Activated CD4-positive, alpha-beta T cell treated with anti-CD3 and anti-CD28 coated beads for 36 hours (primary cell): ENCODE measurements at regions not wholly inside any gene's neighbourhood (a gene's known extent, or its start where the extent isn't known, plus 50 kb on each side); places are given as distances from the start of the nearest gene placed in this dataset.

Experiments
- ATAC-seq: fragments of 200-7000 bp; cut with Tn5 transposase; one replicate; pipeline ENCODE4 v1.10.0; 2021; ENCODE audit warnings: mild to moderate bottlenecking, moderate library complexity
- CTCF ChIA-PET: fragments of 350-600 bp; sonication (Branson Sonifier 250); formaldehyde crosslinking; loops from one replicate; lab custom pipeline; 2021; ENCODE audit warnings: antibody characterized with exemption; lab: Charles Lee
- POLR2A ChIA-PET: fragments of 350-600 bp; sonication (Branson Sonifier 250); formaldehyde crosslinking; loops from one replicate; lab custom pipeline; 2021; ENCODE audit warnings: antibody characterized with exemption, inconsistent platforms; lab: Charles Lee
- DNase-seq: peaks from one replicate; pipeline ENCODE4 v3.0.0-alpha.2; 2020
- H3K27ac Mint-ChIP-seq: one replicate; pipeline ENCODE4 v1.8.0; 2021; ENCODE audit warnings: mixed read lengths
- H3K27me3 Mint-ChIP-seq: one replicate; pipeline ENCODE4 v1.8.0; 2021; ENCODE audit warnings: mixed read lengths
- H3K36me3 Mint-ChIP-seq: one replicate; pipeline ENCODE4 v1.8.0; 2021; ENCODE audit warnings: low read depth, mixed read lengths
- H3K4me1 Mint-ChIP-seq: one replicate; pipeline ENCODE4 v1.8.0; 2021; ENCODE audit warnings: mixed read lengths
- H3K4me3 Mint-ChIP-seq: one replicate; pipeline ENCODE4 v1.8.0; 2021; ENCODE audit warnings: mild to moderate bottlenecking, moderate library complexity, mixed read lengths
- H3K9me3 Mint-ChIP-seq: one replicate; pipeline ENCODE4 v1.8.0; 2021; ENCODE audit warnings: low read depth, mixed read lengths
- intact Hi-C, 2 experiments: fragments of 100-400 bp; cut with DNase I in 1 of 2; cut with micrococcal nuclease in 1 of 2; formaldehyde crosslinking; loops; one replicate each; pipeline versions ENCODE4 v1.14.2 to v1.15.1; 2022 to 2024; cut with DNase I, micrococcal nuclease

- Mint-ChIP-seq H3K27me3 (no peaks in the 10 kb centered on the region), H3K9me3 (no peaks in the 10 kb centered on the region), H3K4me1 (no peaks in the 10 kb centered on the region), H3K27ac (no peak overlapping the region), H3K36me3 (no peaks in the 10 kb centered on the region), H3K4me3 (no peak overlapping the region)
- ChIA-PET POLR2A (no interaction called here), CTCF (no interaction called here)
- intact Hi-C loops: no loop called here
- no peak for DNase-seq
- no peak for ATAC-seq
These were observed 89.4 kb upstream of the ACTRT2 start for GRCh38 chr1:2931724-2932401.

GRCh38 chr1:2932671-2933350 lies 88.5 kb upstream of the ACTRT2 start:
- Mint-ChIP-seq H3K9me3 (peaks cover under 1% of the 10 kb centered on the region), H3K27ac (no peak overlapping the region), H3K4me1 (no peaks in the 10 kb centered on the region), H3K4me3 (no peak overlapping the region), H3K36me3 (no peaks in the 10 kb centered on the region), H3K27me3 (no peaks in the 10 kb centered on the region)
- intact Hi-C loops: no loop called here
- ChIA-PET POLR2A (no interaction called here), CTCF (no interaction called here)
- ATAC-seq (no peak), DNase-seq (no peak)

GRCh38 chr1:2933431-2934155 lies 87.7 kb upstream of the ACTRT2 start:
- ATAC-seq: no peak
- peaks cover 3% of the 10 kb centered on the region for H3K9me3 Mint-ChIP-seq
- no peak for DNase-seq
- H3K27me3 Mint-ChIP-seq: no peaks in the 10 kb centered on the region
- CTCF ChIA-PET: no interaction called here
- no peak overlapping the region for H3K4me3 Mint-ChIP-seq
- intact Hi-C loops: no loop called here
- no peak overlapping the region for H3K27ac Mint-ChIP-seq
- no peaks in the 10 kb centered on the region for H3K36me3 Mint-ChIP-seq
- H3K4me1 Mint-ChIP-seq: no peaks in the 10 kb centered on the region
- POLR2A ChIA-PET: no interaction called here

GRCh38 chr1:2934156-2934540 lies 87.1 kb upstream of the ACTRT2 start:
- Mint-ChIP-seq H3K27ac (no peak overlapping the region), H3K4me1 (no peaks in the 10 kb centered on the region), H3K27me3 (no peaks in the 10 kb centered on the region), H3K4me3 (no peak overlapping the region), H3K9me3 (peaks cover 3% of the 10 kb centered on the region), H3K36me3 (no peaks in the 10 kb centered on the region)
- intact Hi-C loops: no loop called here
- ChIA-PET CTCF (no interaction called here), POLR2A (no interaction called here)
- DNase-seq (no peak), ATAC-seq (no peak)

GRCh38 chr1:2934642-2935081 lies 86.6 kb upstream of the ACTRT2 start:
- no peak for ATAC-seq
- no peak overlapping the region for H3K4me3 Mint-ChIP-seq
- intact Hi-C loops: no loop called here
- DNase-seq: no peak
- H3K9me3 Mint-ChIP-seq: peaks cover 3% of the 10 kb centered on the region
- H3K4me1 Mint-ChIP-seq: no peaks in the 10 kb centered on the region
- ChIA-PET CTCF (no interaction called here), POLR2A (no interaction called here)
- H3K27me3 Mint-ChIP-seq: no peaks in the 10 kb centered on the region
- no peaks in the 10 kb centered on the region for H3K36me3 Mint-ChIP-seq
- H3K27ac Mint-ChIP-seq: no peak overlapping the region

- ATAC-seq: no peak
- Mint-ChIP-seq H3K36me3 (no peaks in the 10 kb centered on the region), H3K4me1 (no peaks in the 10 kb centered on the region), H3K27me3 (no peaks in the 10 kb centered on the region), H3K9me3 (peaks cover 3% of the 10 kb centered on the region), H3K4me3 (no peak overlapping the region), H3K27ac (no peak overlapping the region)
- DNase-seq: no peak
- ChIA-PET POLR2A (no interaction called here), CTCF (no interaction called here)
- intact Hi-C loops: no loop called here
These were observed 86.1 kb upstream of the ACTRT2 start for GRCh38 chr1:2935184-2935583.

GRCh38 chr1:2935751-2936390 lies 85.4 kb upstream of the ACTRT2 start:
- CTCF ChIA-PET: no interaction called here

GRCh38 chr1:2936559-2937515 lies 84.4 kb upstream of the ACTRT2 start:
- ATAC-seq (no peak), DNase-seq (no peak)
- no peaks in the 10 kb centered on the region for H3K4me1 Mint-ChIP-seq
- peaks cover 3% of the 10 kb centered on the region for H3K27me3 Mint-ChIP-seq
- peaks cover 7% of the 10 kb centered on the region for H3K9me3 Mint-ChIP-seq
- H3K36me3 Mint-ChIP-seq: no peaks in the 10 kb centered on the region
- no peak overlapping the region for H3K4me3 Mint-ChIP-seq
- ChIA-PET POLR2A (no interaction called here), CTCF (no interaction called here)
- no peak overlapping the region for H3K27ac Mint-ChIP-seq
- intact Hi-C loops: no loop called here

More at GRCh38 chr1:2935751-2936390, 85.4 kb upstream of the ACTRT2 start:
- no peak overlapping the region for H3K27ac Mint-ChIP-seq
- H3K4me3 Mint-ChIP-seq: no peak overlapping the region
- POLR2A ChIA-PET: no interaction called here
- ATAC-seq (no peak), DNase-seq (no peak)
- H3K9me3 Mint-ChIP-seq: peaks cover 3% of the 10 kb centered on the region
- H3K4me1 Mint-ChIP-seq: no peaks in the 10 kb centered on the region
- no peaks in the 10 kb centered on the region for H3K27me3 Mint-ChIP-seq
- no peaks in the 10 kb centered on the region for H3K36me3 Mint-ChIP-seq
- intact Hi-C loops: no loop called here

DNA sequence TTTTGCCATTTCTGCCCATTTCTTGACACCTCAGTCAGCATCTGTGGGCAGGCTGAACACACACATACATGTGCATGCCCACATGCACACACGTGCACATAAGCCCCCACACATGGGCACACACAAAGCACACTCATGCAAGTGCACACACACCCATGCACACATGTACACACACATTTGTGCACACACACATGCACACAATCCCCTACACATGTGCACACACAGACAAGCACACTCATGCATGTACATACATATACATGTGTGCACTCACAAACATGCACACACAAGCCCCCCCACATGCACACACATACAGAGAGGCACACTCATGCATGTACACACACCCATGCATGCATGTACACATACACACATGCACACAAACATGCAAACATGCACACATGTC lies 83.5 kb upstream of the ACTRT2 start:
- intact Hi-C loops: no loop called here
- Mint-ChIP-seq H3K27me3 (peaks cover 3% of the 10 kb centered on the region), H3K36me3 (no peaks in the 10 kb centered on the region), H3K27ac (no peak overlapping the region), H3K4me3 (no peak overlapping the region), H3K9me3 (peaks cover 7% of the 10 kb centered on the region), H3K4me1 (no peaks in the 10 kb centered on the region)
- no peak for ATAC-seq
- ChIA-PET POLR2A (no interaction called here), CTCF (no interaction called here)
- DNase-seq: no peak

GRCh38 chr1:2939041-2939552 lies 82.2 kb upstream of the ACTRT2 start:
- intact Hi-C loops: no loop called here
- Mint-ChIP-seq H3K4me1 (no peaks in the 10 kb centered on the region), H3K9me3 (peaks cover 7% of the 10 kb centered on the region), H3K27ac (no peak overlapping the region), H3K27me3 (peaks cover 3% of the 10 kb centered on the region), H3K36me3 (no peaks in the 10 kb centered on the region), H3K4me3 (no peak overlapping the region)
- DNase-seq (no peak), ATAC-seq (no peak)
- POLR2A ChIA-PET: no interaction called here
- CTCF ChIA-PET: no interaction called here

- intact Hi-C loops: no loop called here
- Mint-ChIP-seq H3K27ac (no peak overlapping the region), H3K27me3 (peaks cover 3% of the 10 kb centered on the region), H3K4me3 (no peak overlapping the region), H3K36me3 (no peaks in the 10 kb centered on the region), H3K4me1 (no peaks in the 10 kb centered on the region), H3K9me3 (peaks cover 7% of the 10 kb centered on the region)
- ChIA-PET CTCF (no interaction called here), POLR2A (no interaction called here)
- no peak for ATAC-seq
- no peak for DNase-seq
These were observed 81.1 kb upstream of the ACTRT2 start for GRCh38 chr1:2940178-2940577.
